OCI-LY1 (cell line): ENCODE measurements at regions not wholly inside any gene's neighbourhood (a gene's known extent, or its start where the extent isn't known, plus 50 kb on each side); places are given as distances from the start of the nearest gene placed in this dataset.
"Not testable (repeated sequence)": the region's sequence is repeated elsewhere in the genome, so short reads cannot be mapped to it uniquely, and the experiment has no call there.

Experiments used
- H2AFZ ChIP-seq: fragments of 200-600 bp; sonication (generic), shearing (Covaris generic); 2 replicates; pipeline ENCODE4 v1.6.0; 2014; ENCODE audit warnings: antibody characterized with exemption, mild to moderate bottlenecking, low read length
- H3F3A ChIP-seq: fragments of 200-600 bp; sonication (generic), shearing (Covaris generic); 2 replicates; pipeline ENCODE4 v1.6.0; 2014; ENCODE audit warnings: mild to moderate bottlenecking, antibody characterized with exemption, low read length, moderate library complexity; ENCODE audit not compliant: insufficient read depth
- H3K27ac ChIP-seq: fragments of 200-600 bp; sonication (generic); 2 replicates; pipeline ENCODE4 v1.5.1; 2014; ENCODE audit warnings: low read length, mixed run types, mild to moderate bottlenecking, low read depth; ENCODE audit not compliant: poor library complexity, severe bottlenecking
- H3K27me3 ChIP-seq: fragments of 200-600 bp; sonication (generic); 2 replicates; pipeline ENCODE4 v1.6.0; 2014; ENCODE audit warnings: antibody characterized with exemption, mild to moderate bottlenecking, low read length, moderate library complexity; ENCODE audit not compliant: insufficient read depth
- H3K36me3 ChIP-seq: fragments of 200-600 bp; sonication (generic); 2 replicates; pipeline ENCODE4 v1.6.1; 2014; ENCODE audit warnings: mild to moderate bottlenecking, antibody characterized with exemption, low read length, moderate library complexity, mixed read lengths; ENCODE audit not compliant: insufficient read depth
- H3K4me1 ChIP-seq: fragments of 200-600 bp; sonication (generic); 2 replicates; pipeline ENCODE4 v1.5.1; 2014; ENCODE audit warnings: mild to moderate bottlenecking, low read length, moderate library complexity; ENCODE audit not compliant: insufficient read depth, severe bottlenecking
- H3K4me2 ChIP-seq: fragments of 200-600 bp; sonication (generic), shearing (Covaris generic); 2 replicates; pipeline ENCODE4 v1.6.1; 2014; ENCODE audit warnings: low read length
- H3K4me3 ChIP-seq: fragments of 200-600 bp; sonication (generic); 2 replicates; pipeline ENCODE4 v1.5.1; 2014; ENCODE audit warnings: low read length, low read depth, mild to moderate bottlenecking, mixed read lengths; ENCODE audit not compliant: poor library complexity, severe bottlenecking
- H3K79me2 ChIP-seq: fragments of 200-600 bp; shearing (Covaris generic); 2 replicates; pipeline ENCODE4 v1.6.1; 2016; ENCODE audit warnings: mixed run types, low read length, mixed read lengths; ENCODE audit not compliant: insufficient read depth
- H3K9ac ChIP-seq: fragments of 200-600 bp; sonication (generic), shearing (Covaris generic); 2 replicates; pipeline ENCODE4 v1.6.1; 2014; ENCODE audit warnings: mild to moderate bottlenecking, low read length, mixed read lengths
- H3K9me2 ChIP-seq: fragments of 200-600 bp; sonication (generic), shearing (Covaris generic); 2 replicates; pipeline ENCODE4 v1.6.1; 2014; ENCODE audit warnings: low read depth, mild to moderate bottlenecking, low read length, mixed read lengths
- H3K9me3 ChIP-seq: fragments of 200-600 bp; shearing (Covaris generic); 2 replicates; pipeline ENCODE4 v1.6.1; 2014; ENCODE audit warnings: low read length, mixed read lengths
- H4K20me1 ChIP-seq: fragments of 200-600 bp; sonication (generic), shearing (Covaris generic); 2 replicates; pipeline ENCODE4 v1.6.0; 2016; ENCODE audit warnings: mild to moderate bottlenecking, low read length; ENCODE audit not compliant: insufficient read depth
- CTCF ChIP-seq: fragments of 200-600 bp; sonication (generic), shearing (Covaris generic); IDR thresholded peaks from 2 replicates; pipeline ENCODE4 v1.5.1; 2017; ENCODE audit warnings: mild to moderate bottlenecking, antibody characterized with exemption, low read length, moderate library complexity, mixed read lengths
- EZH2 ChIP-seq: fragments of 200-600 bp; sonication (generic), shearing (Covaris generic); IDR thresholded peaks from 2 replicates; pipeline ENCODE4 v1.8.0; 2017; ENCODE audit warnings: borderline replicate concordance, mixed run types, mild to moderate bottlenecking, antibody characterized with exemption, low read length, moderate library complexity, mixed read lengths

- no peak overlapping the region for H3K4me3 ChIP-seq
- no peaks in the 10 kb centered on the region for H3K79me2 ChIP-seq
- no peaks in the 10 kb centered on the region for H3K27me3 ChIP-seq
- H3K27ac ChIP-seq: no peak overlapping the region
- H3K9me3 ChIP-seq: no peaks in the 10 kb centered on the region
- no peak overlapping the region for H3K9ac ChIP-seq
- H2AFZ ChIP-seq: no peak overlapping the region
- H3K4me2 ChIP-seq: no peak overlapping the region
- TF ChIP-seq CTCF: no peak
- no peak for TF ChIP-seq EZH2
- no peaks in the 10 kb centered on the region for H3K4me1 ChIP-seq
- no peaks in the 10 kb centered on the region for H3K36me3 ChIP-seq
- H3F3A ChIP-seq: no peaks in the 10 kb centered on the region
- no peaks in the 10 kb centered on the region for H3K9me2 ChIP-seq
- no peaks in the 10 kb centered on the region for H4K20me1 ChIP-seq
These were observed 71.7 kb upstream of the JUN start for GRCh38 chr1:58855274-58856165.

GRCh38 chr1:58856281-58856680 lies 72.4 kb upstream of the JUN start:
- H3K4me1 ChIP-seq, H3K27ac ChIP-seq: not testable (repeated sequence)

GRCh38 chr1:58857680-58858673 lies 74.1 kb upstream of the JUN start:
- no peaks in the 10 kb centered on the region for H3K9me2 ChIP-seq
- no peaks in the 10 kb centered on the region for H3K4me1 ChIP-seq
- no peaks in the 10 kb centered on the region for H3K27me3 ChIP-seq
- no peak overlapping the region for H3K27ac ChIP-seq
- H3K79me2 ChIP-seq: no peaks in the 10 kb centered on the region
- no peaks in the 10 kb centered on the region for H4K20me1 ChIP-seq
- H3K9me3 ChIP-seq: no peaks in the 10 kb centered on the region
- no peak overlapping the region for H2AFZ ChIP-seq
- H3K9ac ChIP-seq: no peak overlapping the region
- H3K4me2 ChIP-seq: no peak overlapping the region
- H3K4me3 ChIP-seq: no peak overlapping the region
- H3F3A ChIP-seq: no peaks in the 10 kb centered on the region
- H3K36me3 ChIP-seq: no peaks in the 10 kb centered on the region
- TF ChIP-seq CTCF (no peak), EZH2 (no peak)

More at GRCh38 chr1:58856281-58856680, 72.4 kb upstream of the JUN start:
- not testable (repeated sequence) for H3K36me3 ChIP-seq, H3F3A ChIP-seq, H3K79me2 ChIP-seq, H3K9me3 ChIP-seq, H3K27me3 ChIP-seq, H3K4me2 ChIP-seq, H3K4me3 ChIP-seq, H3K9ac ChIP-seq, H3K9me2 ChIP-seq, H2AFZ ChIP-seq, H4K20me1 ChIP-seq
